ENCODE measurements at regions not wholly inside any gene's neighbourhood (a gene's known extent, or its start where the extent isn't known, plus 50 kb on each side); places are given as distances from the start of the nearest gene placed in this dataset.
A peak's percentile ranks its signal among the peaks of the same experiment; 100 is the strongest.

GRCh38 chr7:110050785-110051184 lies 1040.1 kb upstream of the LRRN3 start:
- TF ChIP-seq CTCF (IDR thresholded peaks at IDR 0.05; ENCODE audit: insufficient read depth, missing control alignments) = no peak
- FAIRE-seq = no peak

GRCh38 chr7:110051372-110051771 lies 1039.6 kb upstream of the LRRN3 start:
- DNase-seq (ENCODE audit: insufficient read length, low spot score) (no peak), FAIRE-seq (peak; percentile 80)
- TF ChIP-seq CTCF (IDR thresholded peaks at IDR 0.05; ENCODE audit: insufficient read depth, missing control alignments) = no peak

More at GRCh38 chr7:110050785-110051184, 1040.1 kb upstream of the LRRN3 start:
- DNase-seq (ENCODE audit: insufficient read length, low spot score) = no peak

- TF ChIP-seq CTCF (IDR thresholded peaks at IDR 0.05; ENCODE audit: insufficient read depth, missing control alignments) = no peak
- DNase-seq (ENCODE audit: insufficient read length, low spot score) = no peak
- FAIRE-seq = no peak
Observed at GRCh38 chr7:110056331-110056730, 1034.6 kb upstream of the LRRN3 start.

- DNase-seq (ENCODE audit: insufficient read length, low spot score) (no peak), FAIRE-seq (no peak)
- no peak for TF ChIP-seq CTCF (IDR thresholded peaks at IDR 0.05; ENCODE audit: insufficient read depth, missing control alignments)
Observed at GRCh38 chr7:110058401-110058800, 1032.5 kb upstream of the LRRN3 start.

GRCh38 chr7:110061387-110061786 lies 1029.5 kb upstream of the LRRN3 start:
- FAIRE-seq (no peak), DNase-seq (ENCODE audit: insufficient read length, low spot score) (no peak)
- TF ChIP-seq CTCF (IDR thresholded peaks at IDR 0.05; ENCODE audit: insufficient read depth, missing control alignments) = no peak

GRCh38 chr7:110065121-110065520 lies 1025.8 kb upstream of the LRRN3 start:
- no peak for DNase-seq (ENCODE audit: insufficient read length, low spot score)
- TF ChIP-seq CTCF (IDR thresholded peaks at IDR 0.05; ENCODE audit: insufficient read depth, missing control alignments) = no peak
- FAIRE-seq = no peak

- TF ChIP-seq CTCF (IDR thresholded peaks at IDR 0.05; ENCODE audit: insufficient read depth, missing control alignments) = no peak
- no peak for DNase-seq (ENCODE audit: insufficient read length, low spot score)
- FAIRE-seq = no peak
Observed at GRCh38 chr7:110066843-110067242, 1024.1 kb upstream of the LRRN3 start.
